B cell (primary cell): ENCODE measurements at regions not wholly inside any gene's neighbourhood (a gene's known extent, or its start where the extent isn't known, plus 50 kb on each side); places are given as distances from the start of the nearest gene placed in this dataset.

Experiments
- EZH2 ChIP-seq: IDR thresholded peaks from 2 replicates; pipeline ENCODE4 v1.6.1; 2012; ENCODE audit warnings: borderline replicate concordance, low read depth, mild to moderate bottlenecking, moderate library complexity, low read length; ENCODE audit not compliant: insufficient read depth, poor library complexity, severe bottlenecking
- TF ChIP-seq, protein P1 (sequence below): fragments of 200-600 bp; IDR thresholded peaks from one replicate; pipeline ENCODE4 v1.8.0; 2022; ENCODE audit warnings: antibody characterized with exemption, mild to moderate bottlenecking

DNA sequence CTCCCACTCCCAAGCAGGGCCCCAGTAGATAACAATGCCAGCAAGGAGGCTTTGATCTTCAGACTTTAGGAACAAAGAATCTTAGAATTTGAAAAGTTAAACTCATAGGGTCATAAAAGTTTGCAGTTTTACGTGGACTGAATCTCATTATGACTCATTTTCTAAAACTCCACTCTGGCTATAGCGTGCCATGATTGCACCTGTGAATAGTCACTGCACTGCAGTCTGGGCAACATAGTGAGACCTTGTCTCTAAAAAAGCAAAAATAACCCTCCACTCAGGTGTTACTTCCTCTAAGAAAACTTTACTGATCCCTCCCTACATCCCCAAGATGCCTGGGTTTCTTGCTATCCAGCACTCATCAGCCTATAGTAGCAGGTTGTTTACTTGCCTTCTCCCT lies 104.5 kb downstream of the IL20RB start:
- TF ChIP-seq, protein P1, sequence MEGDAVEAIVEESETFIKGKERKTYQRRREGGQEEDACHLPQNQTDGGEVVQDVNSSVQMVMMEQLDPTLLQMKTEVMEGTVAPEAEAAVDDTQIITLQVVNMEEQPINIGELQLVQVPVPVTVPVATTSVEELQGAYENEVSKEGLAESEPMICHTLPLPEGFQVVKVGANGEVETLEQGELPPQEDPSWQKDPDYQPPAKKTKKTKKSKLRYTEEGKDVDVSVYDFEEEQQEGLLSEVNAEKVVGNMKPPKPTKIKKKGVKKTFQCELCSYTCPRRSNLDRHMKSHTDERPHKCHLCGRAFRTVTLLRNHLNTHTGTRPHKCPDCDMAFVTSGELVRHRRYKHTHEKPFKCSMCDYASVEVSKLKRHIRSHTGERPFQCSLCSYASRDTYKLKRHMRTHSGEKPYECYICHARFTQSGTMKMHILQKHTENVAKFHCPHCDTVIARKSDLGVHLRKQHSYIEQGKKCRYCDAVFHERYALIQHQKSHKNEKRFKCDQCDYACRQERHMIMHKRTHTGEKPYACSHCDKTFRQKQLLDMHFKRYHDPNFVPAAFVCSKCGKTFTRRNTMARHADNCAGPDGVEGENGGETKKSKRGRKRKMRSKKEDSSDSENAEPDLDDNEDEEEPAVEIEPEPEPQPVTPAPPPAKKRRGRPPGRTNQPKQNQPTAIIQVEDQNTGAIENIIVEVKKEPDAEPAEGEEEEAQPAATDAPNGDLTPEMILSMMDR, result no peak
- TF ChIP-seq EZH2, result no peak
